OCI-LY1 (cell line): ENCODE measurements at regions not wholly inside any gene's neighbourhood (a gene's known extent, or its start where the extent isn't known, plus 50 kb on each side); places are given as distances from the start of the nearest gene placed in this dataset.
"Not testable (repeated sequence)": the region's sequence is repeated elsewhere in the genome, so short reads cannot be mapped to it uniquely, and the experiment has no call there.

Source experiments
- H2AFZ ChIP-seq: fragments of 200-600 bp; sonication (generic), shearing (Covaris generic); 2 replicates; pipeline ENCODE4 v1.6.0; 2014; ENCODE audit warnings: antibody characterized with exemption, mild to moderate bottlenecking, low read length
- H3F3A ChIP-seq: fragments of 200-600 bp; sonication (generic), shearing (Covaris generic); 2 replicates; pipeline ENCODE4 v1.6.0; 2014; ENCODE audit warnings: mild to moderate bottlenecking, antibody characterized with exemption, low read length, moderate library complexity; ENCODE audit not compliant: insufficient read depth
- H3K27ac ChIP-seq: fragments of 200-600 bp; sonication (generic); 2 replicates; pipeline ENCODE4 v1.5.1; 2014; ENCODE audit warnings: low read length, mixed run types, mild to moderate bottlenecking, low read depth; ENCODE audit not compliant: poor library complexity, severe bottlenecking
- H3K27me3 ChIP-seq: fragments of 200-600 bp; sonication (generic); 2 replicates; pipeline ENCODE4 v1.6.0; 2014; ENCODE audit warnings: antibody characterized with exemption, mild to moderate bottlenecking, low read length, moderate library complexity; ENCODE audit not compliant: insufficient read depth
- H3K36me3 ChIP-seq: fragments of 200-600 bp; sonication (generic); 2 replicates; pipeline ENCODE4 v1.6.1; 2014; ENCODE audit warnings: mild to moderate bottlenecking, antibody characterized with exemption, low read length, moderate library complexity, mixed read lengths; ENCODE audit not compliant: insufficient read depth
- H3K4me1 ChIP-seq: fragments of 200-600 bp; sonication (generic); 2 replicates; pipeline ENCODE4 v1.5.1; 2014; ENCODE audit warnings: mild to moderate bottlenecking, low read length, moderate library complexity; ENCODE audit not compliant: insufficient read depth, severe bottlenecking
- H3K4me2 ChIP-seq: fragments of 200-600 bp; sonication (generic), shearing (Covaris generic); 2 replicates; pipeline ENCODE4 v1.6.1; 2014; ENCODE audit warnings: low read length
- H3K4me3 ChIP-seq: fragments of 200-600 bp; sonication (generic); 2 replicates; pipeline ENCODE4 v1.5.1; 2014; ENCODE audit warnings: low read length, low read depth, mild to moderate bottlenecking, mixed read lengths; ENCODE audit not compliant: poor library complexity, severe bottlenecking
- H3K79me2 ChIP-seq: fragments of 200-600 bp; shearing (Covaris generic); 2 replicates; pipeline ENCODE4 v1.6.1; 2016; ENCODE audit warnings: mixed run types, low read length, mixed read lengths; ENCODE audit not compliant: insufficient read depth
- H3K9ac ChIP-seq: fragments of 200-600 bp; sonication (generic), shearing (Covaris generic); 2 replicates; pipeline ENCODE4 v1.6.1; 2014; ENCODE audit warnings: mild to moderate bottlenecking, low read length, mixed read lengths
- H3K9me2 ChIP-seq: fragments of 200-600 bp; sonication (generic), shearing (Covaris generic); 2 replicates; pipeline ENCODE4 v1.6.1; 2014; ENCODE audit warnings: low read depth, mild to moderate bottlenecking, low read length, mixed read lengths
- H3K9me3 ChIP-seq: fragments of 200-600 bp; shearing (Covaris generic); 2 replicates; pipeline ENCODE4 v1.6.1; 2014; ENCODE audit warnings: low read length, mixed read lengths
- H4K20me1 ChIP-seq: fragments of 200-600 bp; sonication (generic), shearing (Covaris generic); 2 replicates; pipeline ENCODE4 v1.6.0; 2016; ENCODE audit warnings: mild to moderate bottlenecking, low read length; ENCODE audit not compliant: insufficient read depth
- EZH2 ChIP-seq: fragments of 200-600 bp; sonication (generic), shearing (Covaris generic); IDR thresholded peaks from 2 replicates; pipeline ENCODE4 v1.8.0; 2017; ENCODE audit warnings: borderline replicate concordance, mixed run types, mild to moderate bottlenecking, antibody characterized with exemption, low read length, moderate library complexity, mixed read lengths
- TF ChIP-seq, protein P1 (sequence below): fragments of 200-600 bp; sonication (generic), shearing (Covaris generic); IDR thresholded peaks from 2 replicates; pipeline ENCODE4 v1.5.1; 2017; ENCODE audit warnings: mild to moderate bottlenecking, antibody characterized with exemption, low read length, moderate library complexity, mixed read lengths

DNA sequence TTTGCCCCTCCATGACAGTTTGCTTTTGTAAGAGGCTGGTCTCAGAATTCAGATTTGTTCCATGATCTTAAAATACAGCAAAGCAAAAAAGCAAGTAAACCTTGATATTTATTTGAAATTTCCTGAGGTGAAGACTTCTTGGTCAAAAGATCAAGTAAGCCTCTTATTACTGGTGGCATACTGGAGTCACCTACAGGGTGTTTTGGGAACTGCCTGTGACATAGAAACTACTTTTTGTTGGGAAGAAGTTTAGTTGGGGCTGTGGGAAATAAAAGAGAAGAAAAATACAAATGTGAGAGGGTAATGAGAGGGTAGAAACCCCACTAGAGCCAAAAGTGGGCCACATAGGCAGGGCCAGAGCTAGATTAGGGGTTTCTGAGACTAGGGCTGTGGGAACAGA is 217.9 kb downstream of the OTUD1 start:
- Histone ChIP-seq H3K36me3 (no peaks in the 10 kb centered on the region), H3K4me3 (no peak overlapping the region), H3K9ac (no peak overlapping the region), H4K20me1 (no peaks in the 10 kb centered on the region), H2AFZ (no peak overlapping the region), H3K27ac (no peak overlapping the region), H3K79me2 (no peaks in the 10 kb centered on the region), H3K27me3 (no peaks in the 10 kb centered on the region), H3K9me2 (no peaks in the 10 kb centered on the region), H3K4me2 (no peak overlapping the region), H3K4me1 (no peaks in the 10 kb centered on the region), H3K9me3 (no peaks in the 10 kb centered on the region), H3F3A (no peaks in the 10 kb centered on the region)
- TF ChIP-seq, protein P1, sequence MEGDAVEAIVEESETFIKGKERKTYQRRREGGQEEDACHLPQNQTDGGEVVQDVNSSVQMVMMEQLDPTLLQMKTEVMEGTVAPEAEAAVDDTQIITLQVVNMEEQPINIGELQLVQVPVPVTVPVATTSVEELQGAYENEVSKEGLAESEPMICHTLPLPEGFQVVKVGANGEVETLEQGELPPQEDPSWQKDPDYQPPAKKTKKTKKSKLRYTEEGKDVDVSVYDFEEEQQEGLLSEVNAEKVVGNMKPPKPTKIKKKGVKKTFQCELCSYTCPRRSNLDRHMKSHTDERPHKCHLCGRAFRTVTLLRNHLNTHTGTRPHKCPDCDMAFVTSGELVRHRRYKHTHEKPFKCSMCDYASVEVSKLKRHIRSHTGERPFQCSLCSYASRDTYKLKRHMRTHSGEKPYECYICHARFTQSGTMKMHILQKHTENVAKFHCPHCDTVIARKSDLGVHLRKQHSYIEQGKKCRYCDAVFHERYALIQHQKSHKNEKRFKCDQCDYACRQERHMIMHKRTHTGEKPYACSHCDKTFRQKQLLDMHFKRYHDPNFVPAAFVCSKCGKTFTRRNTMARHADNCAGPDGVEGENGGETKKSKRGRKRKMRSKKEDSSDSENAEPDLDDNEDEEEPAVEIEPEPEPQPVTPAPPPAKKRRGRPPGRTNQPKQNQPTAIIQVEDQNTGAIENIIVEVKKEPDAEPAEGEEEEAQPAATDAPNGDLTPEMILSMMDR, result peak; percentile 23; the same call in 1 of the 2 replicates
- no peak for TF ChIP-seq EZH2

DNA sequence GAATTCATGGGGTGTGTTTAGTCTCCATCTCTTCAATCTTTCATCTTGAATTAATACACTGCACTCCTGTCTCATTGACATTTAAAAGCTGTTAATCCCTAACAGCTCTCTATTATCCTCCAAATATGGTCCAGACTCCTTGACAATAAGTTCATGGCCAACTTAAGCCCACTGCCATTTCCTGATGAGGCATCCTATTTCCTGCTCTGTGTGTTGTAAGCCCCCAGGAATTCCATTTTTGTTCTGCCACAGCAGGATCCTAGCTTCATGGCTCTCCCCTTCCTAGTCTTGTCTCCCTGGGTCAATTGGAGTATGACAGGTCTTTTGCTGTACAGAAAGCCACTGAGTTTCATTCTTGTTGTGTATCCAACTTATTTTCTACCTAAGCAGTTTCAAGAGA is 218.8 kb downstream of the OTUD1 start:
- Histone ChIP-seq H3K9me2 (no peaks in the 10 kb centered on the region), H4K20me1 (no peaks in the 10 kb centered on the region), H2AFZ (no peak overlapping the region), H3K4me1 (no peaks in the 10 kb centered on the region), H3K79me2 (no peaks in the 10 kb centered on the region), H3K9ac (no peak overlapping the region), H3K9me3 (no peaks in the 10 kb centered on the region), H3K27me3 (no peaks in the 10 kb centered on the region), H3F3A (no peaks in the 10 kb centered on the region), H3K4me2 (no peak overlapping the region), H3K27ac (no peak overlapping the region), H3K36me3 (no peaks in the 10 kb centered on the region), H3K4me3 (no peak overlapping the region)
- TF ChIP-seq, protein P1, result no peak
- TF ChIP-seq EZH2, result no peak

DNA sequence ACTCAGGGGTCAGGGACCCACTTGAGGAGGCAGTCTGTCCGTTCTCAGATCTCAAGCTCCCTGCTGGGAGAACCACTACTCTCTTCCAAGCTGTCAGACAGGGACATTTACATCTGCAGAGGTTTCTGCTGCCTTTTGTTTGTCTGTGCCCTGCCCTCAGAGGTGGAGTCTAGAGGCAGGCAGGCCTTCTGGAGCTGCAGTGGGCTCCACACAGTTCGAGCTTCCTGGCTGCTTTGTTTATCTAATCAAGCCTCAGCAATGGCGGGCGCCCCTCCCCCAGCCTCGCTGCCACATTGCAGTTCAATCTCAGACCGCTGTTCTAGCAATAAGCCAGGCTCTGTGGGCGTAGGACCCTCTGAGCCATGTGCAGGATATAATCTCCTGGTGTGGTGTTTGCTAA is 233.0 kb downstream of the OTUD1 start:
- not testable (repeated sequence) for H3K4me3 ChIP-seq, H3K79me2 ChIP-seq, H3F3A ChIP-seq, H3K4me1 ChIP-seq, H4K20me1 ChIP-seq, H2AFZ ChIP-seq, H3K4me2 ChIP-seq, H3K36me3 ChIP-seq, H3K9me3 ChIP-seq, H3K27ac ChIP-seq, H3K9ac ChIP-seq, H3K27me3 ChIP-seq, H3K9me2 ChIP-seq

DNA sequence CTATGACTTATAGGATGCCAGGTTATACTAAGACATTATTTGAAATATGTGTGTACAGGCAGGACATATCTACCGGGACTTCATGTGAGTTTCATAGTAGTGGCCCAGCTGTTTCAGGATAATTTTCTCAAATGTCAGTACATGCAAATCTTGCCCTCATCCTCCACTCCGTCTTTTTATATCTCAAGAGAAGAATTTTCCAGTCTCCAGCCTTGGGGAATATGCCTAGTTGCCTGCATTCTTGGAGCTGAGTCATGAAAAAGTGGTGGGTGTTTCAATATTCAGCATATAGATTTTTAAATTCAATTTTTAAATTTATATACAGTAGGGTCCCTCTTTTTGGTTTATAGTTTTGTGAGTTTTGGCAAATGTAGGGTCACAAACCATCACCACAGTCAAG is 236.7 kb downstream of the OTUD1 start:
- H3K4me2 ChIP-seq, result no peak overlapping the region
- no peaks in the 10 kb centered on the region for H3K36me3 ChIP-seq
- no peaks in the 10 kb centered on the region for H3K79me2 ChIP-seq
- H3K9me3 ChIP-seq, result no peaks in the 10 kb centered on the region
- no peaks in the 10 kb centered on the region for H3K9me2 ChIP-seq
- H3K27me3 ChIP-seq, result no peaks in the 10 kb centered on the region
- H3K4me3 ChIP-seq, result no peak overlapping the region
- H3K4me1 ChIP-seq, result no peaks in the 10 kb centered on the region
- H3K27ac ChIP-seq, result no peak overlapping the region
- H2AFZ ChIP-seq, result no peak overlapping the region
- no peak for TF ChIP-seq EZH2
- no peaks in the 10 kb centered on the region for H4K20me1 ChIP-seq
- H3K9ac ChIP-seq, result no peak overlapping the region
- H3F3A ChIP-seq, result no peaks in the 10 kb centered on the region
